Dermis microvascular lymphatic vessel endothelial cell (primary cell): ENCODE measurements at regions not wholly inside any gene's neighbourhood (a gene's known extent, or its start where the extent isn't known, plus 50 kb on each side); places are given as distances from the start of the nearest gene placed in this dataset.
"Not testable (repeated sequence)": the region's sequence is repeated elsewhere in the genome, so short reads cannot be mapped to it uniquely, and the experiment has no call there.

Experiments used
- DNase-seq, 2 donors: peaks; one replicate each; pipeline versions ENCODE4 v3.0.0 to v3.0.0-alpha.2; 2010; ENCODE audit warnings: low read depth in 2 of 2

- not testable (repeated sequence) for DNase-seq
Measured at GRCh38 chr16:31745098-31745497, 128.5 kb upstream of the ZNF267 start.

GRCh38 chr16:31745900-31746299, 127.7 kb upstream of the ZNF267 start:
- DNase-seq: no peak

- DNase-seq: no peak
Measured at GRCh38 chr16:31754998-31755615, 118.5 kb upstream of the ZNF267 start.

GRCh38 chr16:31764103-31764502, 109.5 kb upstream of the ZNF267 start:
- DNase-seq: no peak

GRCh38 chr16:31767267-31767666, 106.3 kb upstream of the ZNF267 start:
- no peak for DNase-seq

GRCh38 chr16:31780342-31780741, 93.3 kb upstream of the ZNF267 start:
- no peak for DNase-seq

- DNase-seq: no peak
Measured at GRCh38 chr16:31785126-31785525, 88.5 kb upstream of the ZNF267 start.

GRCh38 chr16:31807086-31807485, 66.5 kb upstream of the ZNF267 start:
- DNase-seq: no peak

- DNase-seq: no peak
Measured at GRCh38 chr16:31810863-31811262, 62.7 kb upstream of the ZNF267 start.

- DNase-seq: not testable (repeated sequence)
Measured at GRCh38 chr16:31816141-31816540, 57.5 kb upstream of the ZNF267 start.

GRCh38 chr16:31819386-31819785, 54.2 kb upstream of the ZNF267 start:
- DNase-seq: no peak

- no peak for DNase-seq
Measured at GRCh38 chr16:31819948-31820347, 53.7 kb upstream of the ZNF267 start.
